Suprapubic skin (tissue), 4 donors: ENCODE measurements at regions not wholly inside any gene's neighbourhood (a gene's known extent, or its start where the extent isn't known, plus 50 kb on each side); places are given as distances from the start of the nearest gene placed in this dataset.

ENCODE experiments used
- DNase-seq, 2 donors: peaks; one replicate each; pipeline ENCODE4 v3.0.0-alpha.2; 2019; ENCODE audit warnings: low spot score in 2 of 2
- H3K27ac ChIP-seq: fragments of 200-600 bp; sonication (generic); one replicate; pipeline ENCODE4 v1.5.1; 2019
- H3K27me3 ChIP-seq: fragments of 200-600 bp; sonication (generic); one replicate; pipeline ENCODE4 v1.5.1; 2019
- H3K36me3 ChIP-seq: fragments of 200-600 bp; sonication (generic); one replicate; pipeline ENCODE4 v1.5.1; 2019
- H3K4me1 ChIP-seq: fragments of 200-600 bp; sonication (generic); one replicate; pipeline ENCODE4 v1.5.1; 2019
- H3K4me3 ChIP-seq: fragments of 200-600 bp; sonication (generic); one replicate; pipeline ENCODE4 v1.5.1; 2019; ENCODE audit warnings: mild to moderate bottlenecking
- H3K9me3 ChIP-seq: fragments of 200-600 bp; sonication (generic); one replicate; pipeline ENCODE4 v1.5.1; 2019
- EP300 ChIP-seq: sonication (generic); formaldehyde crosslinking; IDR thresholded peaks from one replicate; pipeline ENCODE4 v1.6.1; 2017; ENCODE audit warnings: antibody characterized with exemption
- POLR2A ChIP-seq, 2 donors: fragments of 450-650 bp; IDR thresholded peaks; one replicate each; pipeline ENCODE4 v1.6.1; 2017; ENCODE audit warnings: antibody characterized with exemption in 2 of 2, mild to moderate bottlenecking in 2 of 2, moderate library complexity in 2 of 2
- POLR2AphosphoS5 ChIP-seq, 3 donors: sonication (generic); formaldehyde crosslinking; IDR thresholded peaks; one replicate each; pipeline ENCODE4 v1.6.1; 2017; ENCODE audit warnings: antibody characterized with exemption in 3 of 3
- WGBS: methylation state at CpG from one replicate; pipeline ENCODE4 v1.1.5; 2018; 5-methylcytosine and 5-hydroxymethylcytosine counted together
- TF ChIP-seq, protein P1 (sequence below), 2 donors: fragments of 200-600 bp in 1 of 2; fragments of 450-650 bp in 1 of 2; sonication (generic) in 1 of 2; IDR thresholded peaks; one replicate each; pipeline ENCODE4 v1.5.1; 2016 to 2019; ENCODE audit warnings: antibody characterized with exemption in 2 of 2, mild to moderate bottlenecking in 1 of 2, moderate library complexity in 1 of 2

DNA sequence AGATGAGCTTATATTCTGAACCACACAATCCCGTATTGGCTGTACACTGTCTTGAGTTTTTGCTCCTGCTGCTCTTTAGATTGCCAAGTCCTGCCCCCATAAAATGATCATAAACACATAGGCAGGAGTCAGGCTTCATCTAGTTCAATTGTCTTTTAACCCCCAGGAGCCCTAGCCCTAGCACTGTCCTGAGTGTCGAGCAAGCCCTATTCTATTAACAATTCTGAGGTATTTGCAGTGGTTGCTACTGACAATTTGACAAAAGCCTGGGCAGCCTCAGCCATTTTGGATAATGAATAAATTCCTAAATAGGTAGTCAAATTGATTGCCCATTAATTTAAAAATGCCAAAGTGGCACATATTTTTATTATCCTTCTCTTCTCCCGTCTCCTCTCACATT lies 257.2 kb downstream of the YTHDC2 start:
- no peak for DNase-seq
- Histone ChIP-seq H3K4me1 (no peaks in the 10 kb centered on the region), H3K27me3 (no peaks in the 10 kb centered on the region), H3K9me3 (peaks cover 11% of the 10 kb centered on the region), H3K36me3 (no peaks in the 10 kb centered on the region), H3K4me3 (no peak overlapping the region), H3K27ac (no peak overlapping the region)
- TF ChIP-seq EP300 = no peak
- 73% methylated on average over 3 of the region's 3 CpGs for WGBS

DNA sequence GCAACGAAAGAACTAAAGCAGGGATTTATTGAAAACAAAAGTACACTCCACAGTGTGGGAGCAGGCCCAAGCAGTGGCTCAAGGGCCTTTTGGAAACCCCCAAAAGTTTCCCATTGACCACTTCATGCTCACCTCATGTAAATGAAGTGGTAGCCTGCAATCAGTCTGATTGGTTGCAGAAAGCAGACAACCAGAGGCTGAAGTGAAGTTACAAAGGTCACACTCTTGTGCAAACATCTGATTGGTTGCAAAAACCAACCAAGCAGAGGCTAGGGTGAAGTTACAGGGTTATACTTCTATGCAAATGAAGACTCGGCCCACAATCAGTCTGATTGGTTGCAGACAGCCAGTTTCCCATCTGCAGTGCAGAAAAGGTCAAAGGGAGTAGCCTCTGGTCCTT lies 258.0 kb downstream of the YTHDC2 start:
- TF ChIP-seq POLR2A (IDR thresholded peaks at IDR 0.05) (no peak), EP300 (no peak), POLR2AphosphoS5 (IDR thresholded peaks at IDR 0.05) (no peak)
- TF ChIP-seq, protein P1, sequence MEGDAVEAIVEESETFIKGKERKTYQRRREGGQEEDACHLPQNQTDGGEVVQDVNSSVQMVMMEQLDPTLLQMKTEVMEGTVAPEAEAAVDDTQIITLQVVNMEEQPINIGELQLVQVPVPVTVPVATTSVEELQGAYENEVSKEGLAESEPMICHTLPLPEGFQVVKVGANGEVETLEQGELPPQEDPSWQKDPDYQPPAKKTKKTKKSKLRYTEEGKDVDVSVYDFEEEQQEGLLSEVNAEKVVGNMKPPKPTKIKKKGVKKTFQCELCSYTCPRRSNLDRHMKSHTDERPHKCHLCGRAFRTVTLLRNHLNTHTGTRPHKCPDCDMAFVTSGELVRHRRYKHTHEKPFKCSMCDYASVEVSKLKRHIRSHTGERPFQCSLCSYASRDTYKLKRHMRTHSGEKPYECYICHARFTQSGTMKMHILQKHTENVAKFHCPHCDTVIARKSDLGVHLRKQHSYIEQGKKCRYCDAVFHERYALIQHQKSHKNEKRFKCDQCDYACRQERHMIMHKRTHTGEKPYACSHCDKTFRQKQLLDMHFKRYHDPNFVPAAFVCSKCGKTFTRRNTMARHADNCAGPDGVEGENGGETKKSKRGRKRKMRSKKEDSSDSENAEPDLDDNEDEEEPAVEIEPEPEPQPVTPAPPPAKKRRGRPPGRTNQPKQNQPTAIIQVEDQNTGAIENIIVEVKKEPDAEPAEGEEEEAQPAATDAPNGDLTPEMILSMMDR (IDR thresholded peaks at IDR 0.05) = no peak
- Histone ChIP-seq H3K4me1 (no peaks in the 10 kb centered on the region), H3K27me3 (no peaks in the 10 kb centered on the region), H3K36me3 (no peaks in the 10 kb centered on the region), H3K4me3 (no peak overlapping the region), H3K9me3 (peaks cover 11% of the 10 kb centered on the region), H3K27ac (no peak overlapping the region)
- no peak for DNase-seq
- WGBS = 78% methylated on average over 2 of the region's 2 CpGs

DNA sequence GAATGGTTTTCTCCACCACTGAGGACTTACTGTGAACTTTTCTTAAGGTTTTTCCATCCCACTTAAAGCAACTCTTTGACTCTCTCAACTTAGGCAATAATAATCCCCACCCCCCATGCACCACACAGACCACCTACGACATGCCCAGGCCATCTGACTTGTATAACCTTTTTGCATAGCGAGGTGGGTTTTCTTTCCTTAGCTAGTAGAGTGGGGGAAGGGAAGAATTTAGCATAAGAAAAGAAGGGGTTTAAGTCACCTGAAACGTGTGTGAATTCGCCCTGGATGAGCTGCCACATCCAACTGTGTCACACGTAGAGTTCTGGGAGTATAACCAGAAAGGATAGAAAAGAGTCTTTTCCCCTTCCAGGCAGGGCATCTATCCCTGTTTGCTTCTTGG lies 262.7 kb downstream of the YTHDC2 start:
- 88% methylated on average over 5 of the region's 5 CpGs for WGBS

DNA sequence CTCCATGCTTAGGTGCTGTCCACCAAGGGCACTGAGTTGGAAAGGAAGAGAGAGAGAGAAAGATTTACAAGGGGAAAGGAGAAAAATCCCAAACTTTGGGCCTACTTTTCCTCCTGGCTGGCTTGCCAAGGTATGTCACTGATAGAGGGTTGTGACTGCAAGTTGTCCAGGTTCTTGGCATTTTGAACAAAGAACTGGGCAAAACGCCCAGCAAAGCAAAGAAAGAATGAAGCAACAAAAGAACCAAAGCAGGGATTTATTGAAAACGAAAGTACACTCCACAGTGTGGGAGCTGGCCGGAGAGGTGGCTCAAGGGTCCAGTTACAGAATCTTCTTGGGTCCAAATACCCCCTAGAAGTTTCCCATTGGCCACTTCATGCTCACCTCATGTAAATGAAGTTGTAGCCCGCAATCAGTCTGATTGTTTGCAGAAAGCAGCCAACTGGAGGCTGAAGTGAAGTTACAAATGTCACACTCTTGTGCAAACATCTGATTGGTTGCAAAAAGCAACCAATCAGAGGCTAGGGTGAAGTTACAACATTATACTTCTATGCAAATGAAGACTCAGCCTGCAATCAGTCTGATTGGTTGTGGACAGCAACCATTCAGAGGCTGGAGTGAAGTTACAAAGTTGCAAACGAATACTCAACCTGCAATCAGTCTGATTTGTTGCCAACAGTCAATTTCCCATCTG lies 263.5 kb downstream of the YTHDC2 start:
- 68% methylated on average over 5 of the region's 5 CpGs for WGBS
- Histone ChIP-seq H3K36me3 (no peaks in the 10 kb centered on the region), H3K27me3 (no peaks in the 10 kb centered on the region), H3K27ac (no peak overlapping the region), H3K9me3 (no peaks in the 10 kb centered on the region), H3K4me3 (no peak overlapping the region), H3K4me1 (no peaks in the 10 kb centered on the region)
- DNase-seq = no peak
- no peak for TF ChIP-seq POLR2AphosphoS5 (IDR thresholded peaks at IDR 0.05)
- no peak for TF ChIP-seq EP300
- TF ChIP-seq, protein P1 (IDR thresholded peaks at IDR 0.05) = no peak
- TF ChIP-seq POLR2A (IDR thresholded peaks at IDR 0.05) = no peak

More for the DNA sequence above, 262.7 kb downstream of the YTHDC2 start:
- no peak for TF ChIP-seq POLR2AphosphoS5 (IDR thresholded peaks at IDR 0.05)
- TF ChIP-seq, protein P1 (IDR thresholded peaks at IDR 0.05) = no peak
- TF ChIP-seq EP300 = no peak
- TF ChIP-seq POLR2A (IDR thresholded peaks at IDR 0.05) = no peak
- Histone ChIP-seq H3K4me3 (no peak overlapping the region), H3K27ac (no peak overlapping the region), H3K36me3 (no peaks in the 10 kb centered on the region), H3K9me3 (no peaks in the 10 kb centered on the region), H3K4me1 (no peaks in the 10 kb centered on the region), H3K27me3 (no peaks in the 10 kb centered on the region)
- DNase-seq = no peak

DNA sequence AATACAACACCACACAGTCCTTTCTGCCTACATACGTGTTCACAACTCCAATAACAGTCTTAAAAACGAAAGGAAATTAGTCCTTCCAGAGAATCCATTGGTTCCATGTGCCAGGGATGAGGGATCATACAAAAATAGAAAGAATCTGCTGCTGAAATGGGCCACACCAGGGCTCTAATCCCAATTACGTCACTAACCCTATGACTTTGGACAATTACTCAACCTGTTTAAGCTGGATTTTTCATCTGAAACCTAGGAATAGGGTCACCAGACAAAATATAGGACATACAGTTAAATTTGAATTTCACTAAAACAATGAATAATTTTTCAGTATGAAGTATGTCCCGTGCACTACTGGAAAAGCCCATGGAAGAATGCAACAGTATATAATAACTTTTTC lies 264.7 kb downstream of the YTHDC2 start:
- Histone ChIP-seq H3K4me1 (no peaks in the 10 kb centered on the region), H3K27ac (no peak overlapping the region), H3K36me3 (no peaks in the 10 kb centered on the region), H3K4me3 (no peak overlapping the region), H3K9me3 (no peaks in the 10 kb centered on the region), H3K27me3 (no peaks in the 10 kb centered on the region)
- TF ChIP-seq POLR2A (IDR thresholded peaks at IDR 0.05) = no peak
- TF ChIP-seq EP300 = no peak
- TF ChIP-seq, protein P1 (IDR thresholded peaks at IDR 0.05) = no peak
- no peak for TF ChIP-seq POLR2AphosphoS5 (IDR thresholded peaks at IDR 0.05)
- WGBS = 61% methylated on average over 4 of the region's 4 CpGs
- no peak for DNase-seq
